HCT116 (cell line): ENCODE measurements at regions not wholly inside any gene's neighbourhood (a gene's known extent, or its start where the extent isn't known, plus 50 kb on each side); places are given as distances from the start of the nearest gene placed in this dataset.

Experiments
- ATAC-seq: fragments of 200-7000 bp; cut with Tn5 transposase; 2 replicates; pipeline ENCODE4 v1.9.1; 2020; ENCODE audit warnings: mild to moderate bottlenecking, moderate library complexity
- BruUV-seq: library from RNA; stranded (reverse); fragments of 400-500 nt; replicated peaks from 2 replicates; lab custom pipeline; 2021; lab: Mats Ljungman, UMichigan
- CTCF ChIA-PET: fragments of 300-600 bp; sonication (Branson Sonifier 250); formaldehyde crosslinking; loops from one replicate; lab custom pipeline; 2021; ENCODE audit warnings: antibody characterized with exemption; lab: Charles Lee
- POLR2A ChIA-PET: fragments of 300-600, 350-600 bp; sonication (Branson Sonifier 250); formaldehyde crosslinking; loops from one replicate; lab custom pipeline; 2021; ENCODE audit warnings: antibody characterized with exemption; lab: Charles Lee
- RAD21 ChIA-PET, 2 experiments: fragments of 300-600 bp; sonication (Branson Sonifier 250); formaldehyde crosslinking; loops; one replicate each; lab custom pipeline; 2023; ENCODE audit warnings: low total read pairs in 2 of 2; ENCODE audit not compliant: uncharacterized antibody in 2 of 2, unreplicated experiment in 2 of 2, low non-redundant PET in 1 of 2; lab: Charles Lee
- DNase-seq: peaks from one replicate; pipeline ENCODE4 v3.0.0-alpha.2; 2010; ENCODE audit warnings: low read depth, low spot score
- H2AFZ ChIP-seq: fragments of 200-600 bp; shearing (Covaris generic), sonication (generic); 2 replicates; pipeline ENCODE4 v1.6.1; 2017; ENCODE audit warnings: low read depth, mixed run types, mixed read lengths, antibody characterized with exemption, low read length; ENCODE audit not compliant: poor library complexity, severe bottlenecking
- H3K27ac ChIP-seq: 2 replicates; pipeline ENCODE4 v1.5.1; 2012; ENCODE audit warnings: low read depth, low read length
- H3K27me3 ChIP-seq: fragments of 200-600 bp; sonication (generic); 2 replicates; pipeline ENCODE4 v1.6.1; 2016; ENCODE audit warnings: mixed run types, low read length, mixed read lengths; ENCODE audit not compliant: insufficient read depth
- H3K36me3 ChIP-seq, 2 experiments: fragments of 200-500 bp in 1 of 2; fragments of 200-600 bp in 1 of 2; sonication (Bioruptor generic) in 1 of 2; sonication (generic) in 1 of 2; 2 replicates each; pipeline versions ENCODE4 v1.5.1 to v1.6.1; 2014 to 2016; ENCODE audit warnings: low read length in 2 of 2, inconsistent platforms in 1 of 2, mixed read lengths in 1 of 2, mixed run types in 1 of 2; ENCODE audit not compliant: insufficient read depth in 2 of 2, control insufficient read depth in 1 of 2
- H3K4me1 ChIP-seq, 2 experiments: fragments of 200-600 bp in 1 of 2; sonication (generic) in 1 of 2; 2 replicates each; pipeline versions ENCODE4 v1.5.1 to v1.6.1; 2012 to 2017; ENCODE audit warnings: low read length in 2 of 2, inconsistent platforms in 1 of 2, mild to moderate bottlenecking in 1 of 2, mixed read lengths in 1 of 2, mixed run types in 1 of 2, moderate library complexity in 1 of 2; ENCODE audit not compliant: insufficient read depth in 2 of 2, control insufficient read depth in 1 of 2
- H3K4me2 ChIP-seq: fragments of 200-600 bp; sonication (generic); 2 replicates; pipeline ENCODE4 v1.6.1; 2017; ENCODE audit warnings: mixed run types, low read length, mixed read lengths
- H3K4me3 ChIP-seq, 2 experiments: fragments of 200-600 bp in 1 of 2; sonication (generic) in 1 of 2; replicated peaks in 1 of 2; 2 replicates each; pipeline ENCODE4 v1.5.1; 2011 to 2016; ENCODE audit warnings: low read length in 2 of 2, control low read depth in 1 of 2, low read depth in 1 of 2, mild to moderate bottlenecking in 1 of 2, mixed read lengths in 1 of 2, mixed run types in 1 of 2
- H3K79me2 ChIP-seq: fragments of 200-600 bp; sonication (generic); 2 replicates; pipeline ENCODE4 v1.6.1; 2017; ENCODE audit warnings: mild to moderate bottlenecking, mixed run types, low read length, moderate library complexity, mixed read lengths; ENCODE audit not compliant: insufficient read depth
- H3K9ac ChIP-seq: fragments of 200-600 bp; sonication (generic); 2 replicates; pipeline ENCODE4 v1.6.1; 2016; ENCODE audit warnings: low read length, mixed read lengths
- H3K9me2 ChIP-seq: fragments of 200-600 bp; sonication (generic), shearing (Covaris generic); 2 replicates; pipeline ENCODE4 v1.6.1; 2017; ENCODE audit warnings: mixed run types, mild to moderate bottlenecking, moderate library complexity; ENCODE audit not compliant: insufficient read depth
- H3K9me3 ChIP-seq, 2 experiments: fragments of 200-500 bp in 1 of 2; fragments of 200-600 bp in 1 of 2; sonication (Bioruptor generic) in 1 of 2; sonication (generic) in 1 of 2; 2 replicates each; pipeline ENCODE4 v1.6.1; 2014 to 2017; ENCODE audit warnings: low read length in 2 of 2, mixed read lengths in 2 of 2, inconsistent platforms in 1 of 2, low read depth in 1 of 2, mild to moderate bottlenecking in 1 of 2, mixed run types in 1 of 2, moderate library complexity in 1 of 2; ENCODE audit not compliant: control insufficient read depth in 1 of 2, insufficient read depth in 1 of 2
- H4K20me1 ChIP-seq: fragments of 200-600 bp; sonication (generic), shearing (Covaris generic); 2 replicates; pipeline ENCODE4 v1.6.1; 2017; ENCODE audit warnings: mixed run types, mild to moderate bottlenecking, moderate library complexity; ENCODE audit not compliant: insufficient read depth
- ATF3 ChIP-seq: IDR thresholded peaks from 2 replicates; pipeline ENCODE4 v1.6.1; 2012
- CEBPB ChIP-seq: IDR thresholded peaks from 2 replicates; pipeline ENCODE4 v1.6.1; 2012; ENCODE audit warnings: low read depth
- CTCF ChIP-seq, 3 experiments: fragments of 200-600 bp in 1 of 3; sonication (generic) in 1 of 3; IDR thresholded peaks in 2 of 3; conservative IDR thresholded peaks in 1 of 3; 2 replicates each; pipeline ENCODE4 v1.5.1; 2012 to 2017; ENCODE audit warnings: low read depth in 2 of 3, low read length in 2 of 3, antibody characterized with exemption in 1 of 3, borderline replicate concordance in 1 of 3, control low read depth in 1 of 3, mild to moderate bottlenecking in 1 of 3, mixed read lengths in 1 of 3, mixed run types in 1 of 3, moderate library complexity in 1 of 3; ENCODE audit not compliant: insufficient read depth in 1 of 3
- ELF1 ChIP-seq: IDR thresholded peaks from 2 replicates; pipeline ENCODE4 v1.6.1; 2012; ENCODE audit warnings: low read depth, borderline replicate concordance
- EZH2phosphoT487 ChIP-seq: fragments of 200-600 bp; IDR thresholded peaks from 2 replicates; pipeline ENCODE4 v1.6.1; 2018; ENCODE audit warnings: antibody characterized with exemption, borderline replicate concordance
- MAX ChIP-seq: IDR thresholded peaks from 2 replicates; pipeline ENCODE4 v1.6.1; 2012
- POLR2A ChIP-seq: IDR thresholded peaks from 2 replicates; pipeline ENCODE4 v1.7.0; 2011; ENCODE audit warnings: borderline replicate concordance; ENCODE audit not compliant: insufficient read depth, insufficient read length; ENCODE audit errors: extremely low read depth
- POLR2AphosphoS5 ChIP-seq: IDR thresholded peaks from 2 replicates; pipeline ENCODE4 v1.6.1; 2011; ENCODE audit warnings: mild to moderate bottlenecking, low read depth, low read length, moderate library complexity
- REST ChIP-seq: IDR thresholded peaks from 2 replicates; pipeline ENCODE4 v1.6.1; 2012; ENCODE audit warnings: low read depth
- SIN3A ChIP-seq: IDR thresholded peaks from 2 replicates; pipeline ENCODE4 v1.6.1; 2012; ENCODE audit warnings: low read depth
- SRF ChIP-seq: IDR thresholded peaks from 2 replicates; pipeline ENCODE4 v1.6.1; 2012; ENCODE audit warnings: low read depth
- YY1 ChIP-seq: IDR thresholded peaks from 2 replicates; pipeline ENCODE4 v1.6.1; 2011; ENCODE audit warnings: low read length, low read depth, moderate library complexity, mild to moderate bottlenecking; ENCODE audit not compliant: insufficient replicate concordance; ENCODE audit errors: extremely low read depth
- ZBTB33 ChIP-seq: IDR thresholded peaks from 2 replicates; pipeline ENCODE4 v1.6.1; 2011; ENCODE audit warnings: mild to moderate bottlenecking, low read length, moderate library complexity; ENCODE audit not compliant: insufficient replicate concordance; ENCODE audit errors: extremely low read depth
- ZFX ChIP-seq: fragments of 450-650 bp; IDR thresholded peaks from 2 replicates; pipeline ENCODE4 v1.6.1; 2017
- intact Hi-C: fragments of 100-400 bp; cut with micrococcal nuclease; formaldehyde crosslinking; loops from 2 replicates; pipeline ENCODE4 v1.10.0; 2022

GRCh38 chr2:198788676-198789075 is 669.1 kb downstream of the SATB2 start:
- Histone ChIP-seq H3K9me2 (no peaks in the 10 kb centered on the region), H3K9ac (no peak overlapping the region), H3K9me3 (no peaks in the 10 kb centered on the region), H2AFZ (no peak overlapping the region), H3K4me2 (no peak overlapping the region), H3K27me3 (no peaks in the 10 kb centered on the region; the same call in 1 of the 2 replicates), H3K79me2 (no peaks in the 10 kb centered on the region), H3K27ac (no peak overlapping the region), H3K4me1 (no peaks in the 10 kb centered on the region), H3K4me3 (no peak overlapping the region), H4K20me1 (no peaks in the 10 kb centered on the region), H3K36me3 (no peaks in the 10 kb centered on the region)
- intact Hi-C loops = no loop called here
- ChIA-PET CTCF (no interaction called here), POLR2A (no interaction called here), RAD21 (no interaction called here)
- DNase-seq (no peak), ATAC-seq (no peak)
- BruUV-seq = no TSS peak
- TF ChIP-seq ZFX = no peak
- TF ChIP-seq ELF1 = no peak
- TF ChIP-seq ATF3 = no peak
- TF ChIP-seq CTCF (IDR thresholded peaks at IDR 0.05 in 2 of 3, conservative IDR thresholded peaks at IDR 0.05 in 1 of 3; ENCODE audit: borderline replicate concordance in 1 of 3, insufficient read depth in 1 of 3, low read depth in 2 of 3, low read length in 2 of 3) = no peak
- TF ChIP-seq MAX = no peak
- no peak for TF ChIP-seq YY1
- no peak for TF ChIP-seq REST
- no peak for TF ChIP-seq CEBPB
- TF ChIP-seq SRF = no peak
- TF ChIP-seq POLR2A = no peak
- TF ChIP-seq EZH2phosphoT487 = no peak
- no peak for TF ChIP-seq SIN3A
- no peak for TF ChIP-seq ZBTB33
- no peak for TF ChIP-seq POLR2AphosphoS5
